Parathyroid adenoma (tissue), 2 donors: ENCODE measurements at regions not wholly inside any gene's neighbourhood (a gene's known extent, or its start where the extent isn't known, plus 50 kb on each side); places are given as distances from the start of the nearest gene placed in this dataset.

Experiments
- H2AFZ ChIP-seq: fragments of 300-600 bp; sonication (generic); one replicate; pipeline ENCODE4 v1.7.0; 2017; ENCODE audit warnings: antibody characterized with exemption, mild to moderate bottlenecking
- H3K27ac ChIP-seq: fragments of 300-600 bp; sonication (generic); one replicate; pipeline ENCODE4 v1.7.0; 2017
- H3K27me3 ChIP-seq: fragments of 300-600 bp; sonication (generic); one replicate; pipeline ENCODE4 v1.7.0; 2017; ENCODE audit warnings: low read length; ENCODE audit not compliant: control insufficient read depth, insufficient read depth
- H3K36me3 ChIP-seq: fragments of 300-600 bp; sonication (generic); one replicate; pipeline ENCODE4 v1.7.0; 2017; ENCODE audit warnings: low read length; ENCODE audit not compliant: control insufficient read depth, insufficient read depth
- H3K4me1 ChIP-seq: fragments of 300-600 bp; sonication (generic); one replicate; pipeline ENCODE4 v1.7.0; 2017; ENCODE audit warnings: control low read depth
- H3K4me2 ChIP-seq: fragments of 300-600 bp; sonication (generic); one replicate; pipeline ENCODE4 v1.7.0; 2017; ENCODE audit warnings: low read length
- H3K4me3 ChIP-seq: fragments of 300-600 bp; sonication (generic); one replicate; pipeline ENCODE4 v1.7.0; 2017; ENCODE audit warnings: low read depth, low read length
- H3K79me2 ChIP-seq: fragments of 300-600 bp; sonication (generic); one replicate; pipeline ENCODE4 v1.7.0; 2017; ENCODE audit warnings: control low read depth
- H3K9ac ChIP-seq: fragments of 300-600 bp; sonication (generic); one replicate; pipeline ENCODE4 v1.7.0; 2017; ENCODE audit warnings: mild to moderate bottlenecking
- H3K9me3 ChIP-seq: fragments of 300-600 bp; sonication (generic); one replicate; pipeline ENCODE4 v1.7.0; 2017; ENCODE audit warnings: low read length; ENCODE audit not compliant: control insufficient read depth
- TF ChIP-seq, protein P1 (sequence below): fragments of 300-600 bp; sonication (generic); IDR thresholded peaks from one replicate; pipeline ENCODE4 v1.7.0; 2017; ENCODE audit warnings: antibody characterized with exemption, mild to moderate bottlenecking
- donor health status: primary hyperparathyroidism.

DNA sequence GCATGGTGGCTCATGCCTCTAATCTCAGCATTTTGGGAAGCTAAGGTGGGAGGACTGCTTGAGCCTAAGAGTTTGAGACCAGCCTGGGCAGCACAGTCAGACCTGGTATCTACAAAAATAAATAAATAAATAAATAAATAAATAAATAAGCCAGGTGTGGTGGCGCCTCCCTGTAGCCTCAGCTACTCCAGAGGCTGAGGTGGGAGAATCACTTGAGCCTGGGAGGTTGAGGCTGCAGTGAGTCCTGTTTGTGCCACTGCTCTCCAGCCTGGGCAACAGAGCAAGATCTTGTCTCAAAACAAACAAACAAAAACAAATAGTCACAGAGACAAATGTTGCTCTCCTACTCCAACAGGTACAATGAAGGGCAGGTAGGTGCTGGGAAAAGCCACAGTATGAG, 242.4 kb upstream of the POU3F1 start:
- no peaks in the 10 kb centered on the region for H3K9me3 ChIP-seq
- no peak overlapping the region for H3K4me3 ChIP-seq
- no peak overlapping the region for H3K9ac ChIP-seq
- H3K27me3 ChIP-seq, result no peaks in the 10 kb centered on the region
- H2AFZ ChIP-seq, result no peak overlapping the region
- H3K4me2 ChIP-seq, result no peak overlapping the region
- H3K36me3 ChIP-seq, result no peaks in the 10 kb centered on the region
- H3K4me1 ChIP-seq, result no peaks in the 10 kb centered on the region
- H3K27ac ChIP-seq, result no peak overlapping the region
- TF ChIP-seq, protein P1, sequence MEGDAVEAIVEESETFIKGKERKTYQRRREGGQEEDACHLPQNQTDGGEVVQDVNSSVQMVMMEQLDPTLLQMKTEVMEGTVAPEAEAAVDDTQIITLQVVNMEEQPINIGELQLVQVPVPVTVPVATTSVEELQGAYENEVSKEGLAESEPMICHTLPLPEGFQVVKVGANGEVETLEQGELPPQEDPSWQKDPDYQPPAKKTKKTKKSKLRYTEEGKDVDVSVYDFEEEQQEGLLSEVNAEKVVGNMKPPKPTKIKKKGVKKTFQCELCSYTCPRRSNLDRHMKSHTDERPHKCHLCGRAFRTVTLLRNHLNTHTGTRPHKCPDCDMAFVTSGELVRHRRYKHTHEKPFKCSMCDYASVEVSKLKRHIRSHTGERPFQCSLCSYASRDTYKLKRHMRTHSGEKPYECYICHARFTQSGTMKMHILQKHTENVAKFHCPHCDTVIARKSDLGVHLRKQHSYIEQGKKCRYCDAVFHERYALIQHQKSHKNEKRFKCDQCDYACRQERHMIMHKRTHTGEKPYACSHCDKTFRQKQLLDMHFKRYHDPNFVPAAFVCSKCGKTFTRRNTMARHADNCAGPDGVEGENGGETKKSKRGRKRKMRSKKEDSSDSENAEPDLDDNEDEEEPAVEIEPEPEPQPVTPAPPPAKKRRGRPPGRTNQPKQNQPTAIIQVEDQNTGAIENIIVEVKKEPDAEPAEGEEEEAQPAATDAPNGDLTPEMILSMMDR, result no peak
- H3K79me2 ChIP-seq, result no peaks in the 10 kb centered on the region

DNA sequence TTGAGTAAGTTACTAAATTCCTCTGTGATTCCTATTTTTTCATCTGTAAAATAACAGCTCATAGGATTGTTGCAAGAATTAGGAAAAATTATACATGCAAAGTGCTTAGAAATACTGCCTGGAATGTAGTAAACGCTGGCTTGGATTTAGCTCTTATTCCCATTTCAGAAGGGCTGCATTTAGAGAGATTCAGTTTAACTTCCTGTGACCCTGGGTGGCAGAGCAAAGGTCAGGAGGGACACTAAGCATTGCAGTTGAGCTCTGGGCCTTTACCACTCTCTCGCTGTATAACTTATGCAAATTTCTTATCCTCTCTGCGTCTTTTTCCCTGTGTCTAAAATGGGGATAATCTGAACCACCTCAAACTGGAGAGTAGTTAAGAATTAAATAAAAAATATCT, 241.0 kb upstream of the POU3F1 start:
- TF ChIP-seq, protein P1, result no peak
- Histone ChIP-seq H3K36me3 (no peaks in the 10 kb centered on the region), H3K9me3 (no peaks in the 10 kb centered on the region), H3K4me3 (no peak overlapping the region), H3K79me2 (no peaks in the 10 kb centered on the region), H3K9ac (no peak overlapping the region), H3K27me3 (no peaks in the 10 kb centered on the region), H3K4me2 (no peak overlapping the region), H3K27ac (no peak overlapping the region), H3K4me1 (no peaks in the 10 kb centered on the region), H2AFZ (no peak overlapping the region)

DNA sequence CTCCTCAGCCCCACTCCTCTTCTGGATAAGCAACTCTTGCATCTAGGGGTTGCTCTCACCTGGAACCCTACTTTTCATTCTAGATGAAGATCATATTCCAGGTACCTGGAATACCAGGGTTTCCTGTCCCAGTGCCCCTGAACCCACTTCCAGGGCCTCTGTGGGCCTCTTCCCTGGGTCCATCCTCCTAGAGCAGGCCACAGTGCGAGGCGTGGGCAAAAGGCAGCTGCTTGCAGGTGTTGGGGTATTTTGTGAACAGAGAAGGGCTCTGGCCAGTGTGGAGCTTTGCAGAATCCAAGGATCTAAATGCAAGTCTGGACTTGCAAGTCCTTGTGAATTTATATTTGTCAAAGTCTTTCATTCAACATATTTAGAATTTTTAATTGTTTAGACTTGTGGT, 240.4 kb upstream of the POU3F1 start:
- no peaks in the 10 kb centered on the region for H3K36me3 ChIP-seq
- no peak overlapping the region for H2AFZ ChIP-seq
- no peak overlapping the region for H3K9ac ChIP-seq
- TF ChIP-seq, protein P1, result no peak
- no peak overlapping the region for H3K27ac ChIP-seq
- no peak overlapping the region for H3K4me3 ChIP-seq
- no peaks in the 10 kb centered on the region for H3K27me3 ChIP-seq
- no peaks in the 10 kb centered on the region for H3K9me3 ChIP-seq
- no peaks in the 10 kb centered on the region for H3K79me2 ChIP-seq
- no peaks in the 10 kb centered on the region for H3K4me1 ChIP-seq
- H3K4me2 ChIP-seq, result no peak overlapping the region

DNA sequence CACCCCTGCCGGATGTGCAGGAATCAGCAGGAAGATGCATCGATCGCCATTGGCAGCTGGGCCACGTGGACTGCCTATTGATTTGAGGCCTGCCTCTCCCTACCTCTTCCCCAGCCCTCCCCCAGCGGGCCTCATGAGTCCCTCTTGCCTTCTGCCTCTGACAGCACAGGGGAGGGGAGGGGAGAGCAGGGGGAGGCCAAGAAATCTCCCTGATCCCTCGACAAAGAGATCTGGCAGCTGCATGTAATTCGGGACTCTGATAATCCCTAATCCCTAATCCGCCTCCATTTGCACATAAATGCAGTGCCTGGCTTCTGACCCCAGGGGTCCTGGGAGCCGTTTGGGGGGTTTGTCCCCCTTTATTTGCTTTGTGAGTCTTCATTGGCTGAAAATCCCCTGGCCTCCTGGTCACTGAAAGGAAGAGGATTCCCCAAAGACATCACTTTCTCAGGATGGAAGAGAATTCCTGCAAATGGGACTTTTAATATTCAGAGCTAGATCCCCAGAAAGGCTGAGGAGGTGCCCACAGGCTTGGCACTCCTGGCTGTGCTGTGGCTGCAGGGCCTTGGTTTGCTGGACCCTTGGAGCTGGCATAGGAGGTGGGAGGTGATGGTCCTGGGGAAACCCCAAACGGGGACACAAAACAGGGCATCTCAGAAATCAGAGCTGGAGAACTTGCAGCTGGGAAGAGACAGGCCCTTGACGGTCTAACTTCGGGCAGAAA, 239.4 kb upstream of the POU3F1 start:
- Histone ChIP-seq H3K27ac (no peak overlapping the region), H3K27me3 (no peaks in the 10 kb centered on the region), H2AFZ (no peak overlapping the region), H3K79me2 (no peaks in the 10 kb centered on the region), H3K9me3 (no peaks in the 10 kb centered on the region), H3K9ac (no peak overlapping the region), H3K4me3 (no peak overlapping the region), H3K4me1 (no peaks in the 10 kb centered on the region), H3K36me3 (no peaks in the 10 kb centered on the region), H3K4me2 (no peak overlapping the region)
- TF ChIP-seq, protein P1, result no peak

DNA sequence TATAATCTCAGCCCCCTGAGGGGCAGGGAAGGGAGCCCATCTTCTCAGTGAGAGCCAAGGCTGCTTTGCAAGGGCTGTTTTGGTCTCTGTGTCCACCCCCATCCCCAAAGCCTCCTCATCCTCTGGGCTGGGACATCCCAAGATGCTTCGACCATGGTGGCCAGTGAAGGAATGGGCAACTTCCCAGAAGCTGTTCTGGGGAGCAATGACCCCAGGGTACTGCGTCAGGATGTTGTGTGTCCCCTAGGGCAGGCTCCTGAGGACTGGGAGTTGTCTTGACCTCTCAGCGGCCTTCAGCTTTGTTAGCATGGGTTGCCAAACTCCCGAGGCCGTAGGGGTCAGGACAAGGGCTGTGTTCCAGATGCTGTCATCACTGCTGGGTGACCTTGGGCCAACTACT, 238.4 kb upstream of the POU3F1 start:
- H3K4me1 ChIP-seq, result no peaks in the 10 kb centered on the region
- H3K9me3 ChIP-seq, result no peaks in the 10 kb centered on the region
- H3K79me2 ChIP-seq, result no peaks in the 10 kb centered on the region
- H2AFZ ChIP-seq, result no peak overlapping the region
- no peaks in the 10 kb centered on the region for H3K27me3 ChIP-seq
- no peak overlapping the region for H3K4me2 ChIP-seq
- TF ChIP-seq, protein P1, result no peak
- H3K4me3 ChIP-seq, result no peak overlapping the region
- no peak overlapping the region for H3K9ac ChIP-seq
- H3K36me3 ChIP-seq, result no peaks in the 10 kb centered on the region
- no peak overlapping the region for H3K27ac ChIP-seq
